Activated T-cell treated with anti-CD3 and anti-CD28 coated beads for 24 hours (primary cell): ENCODE measurements at regions not wholly inside any gene's neighbourhood (a gene's known extent, or its start where the extent isn't known, plus 50 kb on each side); places are given as distances from the start of the nearest gene placed in this dataset.

Experiments used
- DNase-seq: peaks from one replicate; pipeline ENCODE4 v3.0.0-alpha.2; 2020; ENCODE audit warnings: low read depth

GRCh38 chr9:88229434-88229833 is 91.2 kb upstream of the SPATA31C2 start:
- no peak for DNase-seq

- no peak for DNase-seq
Measured at GRCh38 chr9:88224938-88225337, 86.7 kb upstream of the SPATA31C2 start.

- DNase-seq = no peak
Measured at GRCh38 chr9:88221105-88221504, 82.8 kb upstream of the SPATA31C2 start.

GRCh38 chr9:88220652-88221051 is 82.4 kb upstream of the SPATA31C2 start:
- DNase-seq = no peak

- no peak for DNase-seq
Measured at GRCh38 chr9:88219601-88220000, 81.3 kb upstream of the SPATA31C2 start.

GRCh38 chr9:88218726-88219125 is 80.5 kb upstream of the SPATA31C2 start:
- no peak for DNase-seq

GRCh38 chr9:88216126-88216995 is 78.1 kb upstream of the SPATA31C2 start:
- DNase-seq = no peak

- DNase-seq = no peak
Measured at GRCh38 chr9:88215196-88216125, 77.2 kb upstream of the SPATA31C2 start.

- no peak for DNase-seq
Measured at GRCh38 chr9:88202321-88202720, 64.0 kb upstream of the SPATA31C2 start.

GRCh38 chr9:88198341-88198807 is 60.1 kb upstream of the SPATA31C2 start:
- no peak for DNase-seq

GRCh38 chr9:88197781-88198340 is 59.6 kb upstream of the SPATA31C2 start:
- no peak for DNase-seq

GRCh38 chr9:88197016-88197415 is 58.7 kb upstream of the SPATA31C2 start:
- no peak for DNase-seq

- DNase-seq = no peak
Measured at GRCh38 chr9:88196142-88196790, 58.0 kb upstream of the SPATA31C2 start.

- DNase-seq = no peak
Measured at GRCh38 chr9:88193766-88194165, 55.5 kb upstream of the SPATA31C2 start.

- no peak for DNase-seq
Measured at GRCh38 chr9:88191456-88191855, 53.2 kb upstream of the SPATA31C2 start.

- no peak for DNase-seq
Measured at GRCh38 chr9:88189371-88189770, 51.1 kb upstream of the SPATA31C2 start.
